Astrocyte of the spinal cord (primary cell): ENCODE measurements at regions not wholly inside any gene's neighbourhood (a gene's known extent, or its start where the extent isn't known, plus 50 kb on each side); places are given as distances from the start of the nearest gene placed in this dataset.

Source experiments
- DNase-seq: peaks from one replicate; pipeline ENCODE4 v3.0.0; 2011; ENCODE audit warnings: low read depth, low spot score
- H3K4me3 ChIP-seq: 2 replicates; pipeline ENCODE4 v1.5.1; 2011; ENCODE audit warnings: low read depth, mild to moderate bottlenecking, low read length, moderate library complexity
- in situ Hi-C: cut with HindIII; loops from 2 replicates; pipeline ENCODE4 v1.10.0; 2017; ENCODE audit warnings: low sequenced_read_pairs
- TF ChIP-seq, protein P1 (sequence below): IDR thresholded peaks from 2 replicates; pipeline ENCODE4 v1.5.1; 2012; ENCODE audit warnings: low read depth, mild to moderate bottlenecking, low read length, inconsistent platforms

GRCh38 chr9:18043978-18044377, 430.0 kb upstream of the ADAMTSL1 start:
- no peak overlapping the region for H3K4me3 ChIP-seq
- in situ Hi-C loops, result no loop called here
- DNase-seq, result no peak
- TF ChIP-seq, protein P1, sequence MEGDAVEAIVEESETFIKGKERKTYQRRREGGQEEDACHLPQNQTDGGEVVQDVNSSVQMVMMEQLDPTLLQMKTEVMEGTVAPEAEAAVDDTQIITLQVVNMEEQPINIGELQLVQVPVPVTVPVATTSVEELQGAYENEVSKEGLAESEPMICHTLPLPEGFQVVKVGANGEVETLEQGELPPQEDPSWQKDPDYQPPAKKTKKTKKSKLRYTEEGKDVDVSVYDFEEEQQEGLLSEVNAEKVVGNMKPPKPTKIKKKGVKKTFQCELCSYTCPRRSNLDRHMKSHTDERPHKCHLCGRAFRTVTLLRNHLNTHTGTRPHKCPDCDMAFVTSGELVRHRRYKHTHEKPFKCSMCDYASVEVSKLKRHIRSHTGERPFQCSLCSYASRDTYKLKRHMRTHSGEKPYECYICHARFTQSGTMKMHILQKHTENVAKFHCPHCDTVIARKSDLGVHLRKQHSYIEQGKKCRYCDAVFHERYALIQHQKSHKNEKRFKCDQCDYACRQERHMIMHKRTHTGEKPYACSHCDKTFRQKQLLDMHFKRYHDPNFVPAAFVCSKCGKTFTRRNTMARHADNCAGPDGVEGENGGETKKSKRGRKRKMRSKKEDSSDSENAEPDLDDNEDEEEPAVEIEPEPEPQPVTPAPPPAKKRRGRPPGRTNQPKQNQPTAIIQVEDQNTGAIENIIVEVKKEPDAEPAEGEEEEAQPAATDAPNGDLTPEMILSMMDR, result no peak

GRCh38 chr9:18045326-18045725, 428.6 kb upstream of the ADAMTSL1 start:
- H3K4me3 ChIP-seq, result no peak overlapping the region
- no peak for DNase-seq
- TF ChIP-seq, protein P1, result no peak
- in situ Hi-C loops, result no loop called here

DNA sequence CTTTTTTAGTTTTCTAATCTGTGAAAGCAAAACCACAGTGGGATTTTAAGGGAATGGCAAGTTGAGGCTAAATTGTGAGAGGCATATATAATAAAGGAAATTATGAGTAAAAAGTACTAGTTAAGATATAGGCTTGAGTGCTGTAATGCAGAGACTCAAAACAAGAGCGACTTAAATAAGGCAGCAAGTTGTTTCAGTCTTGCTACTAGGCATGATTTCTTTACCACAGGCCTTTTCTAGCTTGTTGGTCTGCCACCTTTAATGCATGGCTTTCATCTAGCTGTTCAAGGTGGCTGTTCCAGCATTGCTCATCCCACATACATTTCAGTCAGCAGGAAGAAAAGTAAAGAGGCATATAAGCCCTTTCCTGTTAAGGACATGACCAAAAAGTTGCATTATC, 427.9 kb upstream of the ADAMTSL1 start:
- in situ Hi-C loops, result no loop called here

DNA sequence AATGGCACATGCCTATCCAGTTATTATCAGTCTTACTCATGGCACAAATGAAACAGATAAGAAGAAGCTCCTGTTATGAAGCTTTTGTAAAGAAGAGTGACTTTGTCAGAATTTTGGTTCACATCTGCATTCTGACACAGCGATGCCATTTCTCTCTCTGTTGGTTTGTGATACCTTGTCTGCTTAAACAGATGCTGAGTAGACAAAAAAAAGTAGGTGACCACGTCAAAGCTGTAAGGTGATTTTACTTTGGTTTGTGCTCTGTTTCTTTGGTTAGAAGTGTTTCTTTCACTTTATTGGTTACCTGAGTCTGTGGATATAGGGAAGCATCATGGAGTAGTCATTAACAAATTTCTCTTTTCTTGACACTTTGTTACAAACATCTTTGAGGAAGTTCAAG, 422.3 kb upstream of the ADAMTSL1 start:
- in situ Hi-C loops, result no loop called here
- DNase-seq, result no peak
- H3K4me3 ChIP-seq, result no peak overlapping the region
- TF ChIP-seq, protein P1, result no peak

More for the DNA sequence above, 427.9 kb upstream of the ADAMTSL1 start:
- no peak overlapping the region for H3K4me3 ChIP-seq
- DNase-seq, result no peak
- TF ChIP-seq, protein P1, result no peak

GRCh38 chr9:18052060-18052459, 421.9 kb upstream of the ADAMTSL1 start:
- no peak overlapping the region for H3K4me3 ChIP-seq
- in situ Hi-C loops, result no loop called here
- no peak for DNase-seq
- TF ChIP-seq, protein P1, result no peak

DNA sequence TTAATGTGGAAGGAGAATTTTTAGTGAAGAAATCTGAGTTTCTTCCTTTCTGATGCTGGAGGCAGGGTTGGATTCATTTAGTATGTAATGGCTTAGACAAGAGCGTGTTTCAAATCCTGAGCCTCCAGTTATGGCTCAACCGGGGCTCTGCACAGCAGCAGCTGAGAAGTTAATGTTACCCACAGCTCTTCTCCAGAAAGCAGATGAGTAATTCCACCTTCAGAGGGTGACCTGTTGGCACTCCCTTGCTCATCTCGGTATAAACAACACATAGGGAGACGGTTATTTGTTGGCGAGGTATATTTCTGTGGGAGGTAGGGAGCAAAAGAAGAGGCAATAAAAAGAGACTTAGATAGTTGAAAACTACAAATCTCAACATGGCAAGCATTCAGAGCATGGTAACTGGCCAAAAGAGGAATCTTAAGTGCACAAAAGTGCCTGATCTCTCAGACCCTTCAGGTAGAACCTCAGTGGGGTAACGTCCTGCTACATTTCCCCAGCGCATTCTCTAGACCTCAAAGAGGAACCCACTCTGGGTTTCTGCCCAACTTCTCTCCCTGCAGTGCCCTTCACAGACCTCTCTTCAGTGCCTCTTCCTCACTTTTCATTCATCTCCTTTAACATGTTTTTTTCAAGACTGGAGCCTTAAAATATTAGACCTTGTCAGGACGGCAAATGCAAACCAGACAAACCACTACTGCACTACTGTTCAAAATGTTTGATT, 417.5 kb upstream of the ADAMTSL1 start:
- in situ Hi-C loops, result no loop called here
- H3K4me3 ChIP-seq, result no peak overlapping the region
- no peak for DNase-seq
- TF ChIP-seq, protein P1, result no peak
